Superior temporal gyrus (tissue), 1 donor: ENCODE measurements at regions not wholly inside any gene's neighbourhood (a gene's known extent, or its start where the extent isn't known, plus 50 kb on each side); places are given as distances from the start of the nearest gene placed in this dataset.
A peak's percentile ranks its signal among the peaks of the same experiment; 100 is the strongest.
"Not testable (repeated sequence)": the region's sequence is repeated elsewhere in the genome, so short reads cannot be mapped to it uniquely, and the experiment has no call there.

Experiments
- DNase-seq: peaks from one replicate; pipeline ENCODE4 v3.0.0-alpha.2; 2016; ENCODE audit errors: extremely low spot score

- no peak for DNase-seq
These were observed 432.3 kb upstream of the HS3ST1 start for GRCh38 chr4:11860996-11861395.

GRCh38 chr4:11857881-11858280 lies 429.2 kb upstream of the HS3ST1 start:
- no peak for DNase-seq

DNA sequence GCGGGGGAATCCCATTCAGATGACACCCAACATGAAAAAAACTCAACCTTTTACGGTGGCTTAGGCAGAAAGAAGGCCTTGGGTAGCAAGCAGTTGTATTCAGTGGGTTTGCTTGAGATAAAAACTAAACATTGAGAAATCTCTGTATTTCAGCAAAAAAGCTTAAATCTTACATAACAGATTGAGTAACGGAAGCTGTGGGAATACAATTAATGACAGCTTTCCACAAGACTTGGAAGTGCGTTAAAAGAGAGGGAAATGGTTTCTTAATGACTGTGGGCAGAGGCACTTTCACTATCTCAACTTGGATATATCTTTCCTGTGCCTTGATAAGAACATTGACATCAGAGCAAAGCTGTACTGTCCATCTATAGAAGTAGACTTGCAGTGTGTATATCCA lies 418.5 kb upstream of the HS3ST1 start:
- no peak for DNase-seq

- no peak for DNase-seq
These were observed 415.2 kb upstream of the HS3ST1 start for GRCh38 chr4:11843927-11844326.

- DNase-seq, result no peak
These were observed 414.6 kb upstream of the HS3ST1 start for GRCh38 chr4:11843340-11843739.

DNA sequence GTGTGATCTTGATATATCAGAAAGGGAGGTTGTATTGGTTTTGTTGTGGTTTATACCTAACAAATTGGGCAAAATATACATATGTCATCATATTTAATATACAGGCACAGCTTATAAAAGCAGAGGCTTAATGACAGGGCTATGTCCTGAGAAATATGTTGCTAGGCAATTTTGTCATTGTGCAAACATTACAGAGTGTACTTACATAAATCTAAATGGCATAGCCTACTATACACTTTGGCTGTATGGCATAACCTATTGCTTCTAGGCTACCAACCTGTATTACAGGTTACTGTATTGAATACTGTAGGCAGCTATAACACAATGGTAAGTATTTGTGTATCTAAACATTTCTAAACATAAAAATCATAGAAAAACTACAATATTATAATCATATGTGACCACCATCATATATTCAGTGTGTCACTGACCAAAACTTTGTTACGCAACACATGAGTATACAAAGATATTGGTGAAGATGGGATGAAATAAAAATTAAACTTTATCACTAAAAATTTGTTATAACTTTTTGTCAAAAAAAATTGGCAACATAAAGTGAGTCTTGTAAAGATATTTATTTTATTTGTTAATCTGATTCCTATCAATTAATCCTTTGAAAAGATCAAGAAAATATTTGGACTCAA lies 414.0 kb upstream of the HS3ST1 start:
- no peak for DNase-seq

DNA sequence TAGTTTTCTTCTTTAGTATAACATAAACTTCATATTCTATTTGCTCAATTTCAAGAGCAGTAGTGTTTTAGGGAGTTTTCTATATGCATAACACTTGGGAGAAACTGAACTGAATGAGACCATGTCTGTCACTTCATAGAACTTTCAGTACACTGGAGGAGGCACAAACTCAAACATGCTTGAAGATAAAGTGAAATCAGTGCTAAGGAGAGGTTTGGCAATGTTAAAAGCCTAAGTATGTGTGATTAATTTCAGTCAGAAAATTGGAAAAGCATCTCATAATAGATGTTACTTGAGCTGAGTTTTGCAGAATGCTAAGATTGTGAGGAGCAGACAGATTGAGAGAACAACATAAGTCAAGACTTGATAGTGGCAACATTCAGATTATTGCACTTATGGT lies 411.2 kb upstream of the HS3ST1 start:
- no peak for DNase-seq

DNA sequence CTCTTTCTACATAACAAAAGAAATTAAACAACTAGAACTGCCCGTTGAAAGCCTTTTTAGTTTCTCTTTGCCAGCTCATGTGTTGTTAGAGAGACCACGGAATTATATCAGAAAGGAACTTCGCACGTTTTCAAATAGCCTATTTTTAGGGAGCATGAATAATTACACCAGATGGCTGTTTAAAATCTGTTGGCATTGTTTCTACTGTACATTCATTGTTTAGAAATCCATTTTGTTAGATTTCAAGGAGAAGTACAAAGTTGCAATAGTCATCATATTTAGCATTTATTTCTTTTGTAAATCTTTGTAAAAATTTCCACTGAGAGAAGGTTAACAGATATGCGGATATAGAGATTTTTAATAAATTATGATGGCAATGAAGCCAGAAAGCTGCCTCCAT lies 403.0 kb upstream of the HS3ST1 start:
- no peak for DNase-seq

- DNase-seq, result no peak
These were observed 395.9 kb upstream of the HS3ST1 start for GRCh38 chr4:11824566-11824965.

GRCh38 chr4:11821772-11822430 lies 393.2 kb upstream of the HS3ST1 start:
- no peak for DNase-seq

- DNase-seq, result no peak
These were observed 388.4 kb upstream of the HS3ST1 start for GRCh38 chr4:11817088-11817487.

DNA sequence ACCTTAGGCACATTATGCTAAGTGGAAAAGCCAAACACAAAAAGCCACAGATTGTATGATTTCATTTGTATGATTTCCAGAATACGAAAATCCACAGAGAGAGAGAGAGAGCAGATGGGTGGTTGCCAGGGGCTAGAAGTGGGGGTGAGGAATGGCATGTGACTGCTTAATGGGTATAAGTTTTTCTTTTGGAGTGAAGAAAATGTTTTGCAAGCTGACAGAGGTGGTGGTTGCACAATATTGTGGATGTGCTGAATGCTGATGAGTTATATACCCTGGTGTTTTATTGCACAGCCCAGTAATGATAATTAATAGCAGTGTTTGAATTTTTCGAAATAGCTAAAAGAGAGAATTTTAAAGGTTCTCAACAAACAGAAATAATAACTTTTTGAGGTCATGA lies 386.1 kb upstream of the HS3ST1 start:
- no peak for DNase-seq

GRCh38 chr4:11813951-11814446 lies 385.3 kb upstream of the HS3ST1 start:
- no peak for DNase-seq

GRCh38 chr4:11811521-11811920 lies 382.8 kb upstream of the HS3ST1 start:
- DNase-seq, result not testable (repeated sequence)

DNA sequence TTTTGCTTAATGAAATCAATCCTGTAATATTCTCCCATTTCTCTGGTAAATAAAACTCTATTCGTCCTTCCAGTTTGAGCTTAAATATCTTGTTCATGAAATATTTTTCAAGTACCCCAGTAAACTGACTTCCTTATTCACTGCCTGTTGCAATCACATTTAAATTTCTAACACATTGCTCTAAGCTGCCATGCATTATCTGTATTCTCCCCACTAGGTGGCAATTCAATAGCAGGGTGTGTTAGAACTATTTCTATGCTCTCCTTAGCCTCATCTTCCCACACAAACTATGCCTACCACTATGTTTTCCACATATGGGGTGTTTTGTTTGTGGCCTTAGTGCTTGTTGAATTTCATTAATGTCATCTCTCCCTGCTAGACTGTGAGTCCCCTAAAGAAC lies 377.1 kb upstream of the HS3ST1 start:
- DNase-seq, result peak; percentile 62

DNA sequence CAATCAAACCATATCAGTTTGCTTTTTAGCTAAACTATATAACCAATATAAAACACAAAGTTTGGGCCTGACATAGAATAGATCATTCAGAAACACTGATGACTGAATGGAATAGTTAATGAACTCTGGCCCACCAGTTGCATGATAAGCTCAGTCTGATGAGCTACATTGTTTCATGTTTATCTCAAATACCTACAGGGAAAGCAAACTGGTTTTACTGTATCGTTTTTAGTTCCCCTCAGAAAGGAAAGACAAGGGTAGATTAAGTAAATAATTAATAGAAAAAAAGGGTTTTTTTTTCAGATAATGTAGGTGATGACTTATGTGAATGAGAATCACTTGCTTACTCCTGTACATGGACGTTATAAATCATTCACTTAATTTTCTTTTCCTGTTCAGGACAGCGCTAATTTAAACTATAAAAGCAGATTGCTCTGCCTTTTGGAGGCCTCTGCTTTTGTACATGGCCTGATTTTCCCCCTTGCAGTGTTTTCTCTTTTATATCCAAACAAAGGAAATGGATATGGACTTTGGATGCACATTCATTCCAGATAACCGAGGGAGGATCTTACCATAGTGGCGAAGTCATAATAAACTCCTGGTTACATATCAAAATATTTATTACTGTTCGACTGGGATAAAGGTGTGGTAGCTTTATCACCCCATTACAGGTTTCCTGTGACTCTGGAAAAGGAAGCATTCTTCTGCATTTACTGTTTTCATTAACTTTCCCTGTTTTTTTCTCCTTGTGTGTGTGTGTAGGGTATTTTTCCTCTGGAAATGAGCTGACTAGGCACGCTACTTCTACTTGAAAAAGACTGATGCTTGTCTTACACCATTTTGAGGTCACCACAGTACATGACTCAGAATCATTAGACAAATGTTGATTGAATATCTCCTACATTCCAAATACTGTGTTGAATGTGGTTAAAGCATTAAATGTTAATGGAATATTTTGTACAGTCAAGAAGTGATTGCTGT lies 373.1 kb upstream of the HS3ST1 start:
- no peak for DNase-seq

DNA sequence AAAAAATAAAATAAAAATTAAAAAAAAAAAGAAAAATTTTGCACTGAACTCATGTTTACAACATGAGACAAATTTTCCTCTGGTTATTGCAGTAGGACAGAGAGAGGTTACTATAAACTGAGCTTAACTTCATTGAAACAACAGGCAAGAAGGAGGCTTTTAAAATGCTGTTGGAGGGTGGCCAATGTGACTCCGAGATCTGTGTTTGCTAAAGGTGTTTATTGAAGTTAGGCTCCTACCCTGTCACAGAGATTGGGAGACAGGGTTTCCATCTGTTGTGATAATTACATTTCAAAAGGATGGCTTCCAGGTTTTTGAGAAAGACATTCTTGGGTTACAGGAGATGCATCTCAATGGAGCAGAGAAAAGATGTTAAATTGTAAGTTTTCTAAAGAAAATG lies 370.5 kb upstream of the HS3ST1 start:
- no peak for DNase-seq

- no peak for DNase-seq
These were observed 363.1 kb upstream of the HS3ST1 start for GRCh38 chr4:11791797-11792196.

- DNase-seq, result no peak
These were observed 361.5 kb upstream of the HS3ST1 start for GRCh38 chr4:11790230-11790629.

DNA sequence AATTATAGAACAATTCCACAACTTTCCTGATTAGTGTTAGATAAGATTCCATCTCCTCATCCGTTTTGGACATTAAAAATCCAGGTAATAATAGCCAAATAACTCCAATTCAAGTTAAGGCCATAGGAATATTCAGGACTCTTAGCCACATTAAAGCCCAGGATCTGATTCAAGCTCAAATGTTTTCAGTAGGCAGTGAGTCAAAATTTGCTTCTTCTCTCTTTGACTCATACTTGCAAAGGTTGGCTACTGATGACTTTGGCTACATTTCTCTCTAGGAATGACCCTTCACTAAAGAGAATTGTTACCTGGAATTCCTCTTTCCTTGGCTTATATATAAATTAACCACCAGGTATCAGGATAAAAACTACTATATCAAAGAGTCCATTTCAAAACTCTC lies 354.9 kb upstream of the HS3ST1 start:
- DNase-seq, result no peak

DNA sequence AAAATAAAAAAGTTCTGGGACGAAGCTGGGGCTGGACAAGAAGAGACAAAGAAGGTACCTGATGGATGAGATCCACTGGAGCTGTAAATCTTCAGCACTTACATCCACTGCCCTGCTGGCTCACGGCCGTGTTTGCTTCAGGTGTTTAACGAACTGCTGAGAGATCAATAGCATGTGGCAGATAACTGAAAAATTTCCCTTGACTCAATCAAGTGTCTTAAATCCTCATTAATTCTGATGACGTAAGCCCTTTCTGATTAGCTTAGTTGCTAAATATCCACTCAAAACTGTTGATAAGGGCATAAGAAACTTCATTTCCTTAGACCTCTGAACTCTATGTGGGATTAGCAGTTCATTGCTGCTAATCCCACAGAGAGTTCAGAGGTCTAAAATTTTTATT lies 354.2 kb upstream of the HS3ST1 start:
- no peak for DNase-seq

GRCh38 chr4:11777447-11777846 lies 348.8 kb upstream of the HS3ST1 start:
- no peak for DNase-seq
